Aorta (tissue), 5 donors: ENCODE measurements at regions not wholly inside any gene's neighbourhood (a gene's known extent, or its start where the extent isn't known, plus 50 kb on each side); places are given as distances from the start of the nearest gene placed in this dataset.

ENCODE experiments used
- ATAC-seq: fragments of 200-7000 bp; cut with Tn5 transposase; one replicate; pipeline ENCODE4 v1.9.1; 2022; ENCODE audit warnings: moderate library complexity; ENCODE audit not compliant: low FRiP score
- DNase-seq, 2 donors: peaks; one replicate each; pipeline ENCODE4 v3.0.0-alpha.2; 2020
- H3K27ac ChIP-seq, 2 donors: one replicate each; pipeline ENCODE4 v1.5.1; 2013; ENCODE audit warnings: low read length in 2 of 2, mild to moderate bottlenecking in 2 of 2, moderate library complexity in 2 of 2, control low read depth in 1 of 2, inconsistent platforms in 1 of 2, low read depth in 1 of 2
- H3K27me3 ChIP-seq, 2 donors: one replicate each; pipeline ENCODE4 v1.6.1; 2013; ENCODE audit warnings: control low read depth in 1 of 2, low read length in 1 of 2, mild to moderate bottlenecking in 1 of 2, moderate library complexity in 1 of 2; ENCODE audit not compliant: insufficient read depth in 2 of 2, control insufficient read depth in 1 of 2
- H3K36me3 ChIP-seq, 2 donors: one replicate each; pipeline ENCODE4 v1.6.1; 2013; ENCODE audit warnings: control low read depth in 1 of 2, low read length in 1 of 2, mild to moderate bottlenecking in 1 of 2; ENCODE audit not compliant: insufficient read depth in 2 of 2, control insufficient read depth in 1 of 2
- H3K4me1 ChIP-seq, 2 donors: one replicate each; pipeline ENCODE4 v1.6.1; 2013; ENCODE audit warnings: low read length in 2 of 2, control low read depth in 1 of 2, mild to moderate bottlenecking in 1 of 2, moderate library complexity in 1 of 2; ENCODE audit not compliant: insufficient read depth in 2 of 2, control insufficient read depth in 1 of 2
- H3K4me3 ChIP-seq, 2 donors: one replicate each; pipeline ENCODE4 v1.5.1; 2013; ENCODE audit warnings: low read length in 2 of 2, control low read depth in 1 of 2, mild to moderate bottlenecking in 1 of 2
- H3K9me3 ChIP-seq: one replicate; pipeline ENCODE4 v1.6.1; 2013; ENCODE audit warnings: mild to moderate bottlenecking, low read length; ENCODE audit not compliant: control insufficient read depth
- WGBS, 2 donors: extraction: QIAGEN DNeasy Blood & Tissue Kit; methylation state at CpG; one replicate each; pipeline ENCODE4 v1.1.7; 2013; 5-methylcytosine and 5-hydroxymethylcytosine counted together
- intact Hi-C, 2 donors: fragments of 100-400 bp; cut with DNase I; formaldehyde crosslinking; loops; one replicate each; pipeline versions ENCODE4 v1.14.2 to v1.15.0; 2022
- donor health status: healthy with polysubstance abuse.
- donor health status: Bipolar disorder and iron deficiency.
- donor health status: DM: no; HTN: no; CAD: no.
- donor health status: DM: no; HTN: no; CAD: no.
- donor health status: DM: yes; HTN: yes; CAD: no.

- 55 to 65% methylated on average over 1 of the region's 1 CpG for WGBS, 2 donors
Measured at GRCh38 chr10:111522141-111522540, 445.3 kb downstream of the ADRA2A start.

GRCh38 chr10:111522551-111522950 is 445.7 kb downstream of the ADRA2A start:
- intact Hi-C loops = no loop called here
- H3K4me3 ChIP-seq = no peak overlapping the region
- no peaks in the 10 kb centered on the region for H3K27me3 ChIP-seq
- ATAC-seq (no peak), DNase-seq (no peak)
- 88 to 93% methylated on average over 2 of the region's 2 CpGs for WGBS, 2 donors
- H3K27ac ChIP-seq = no peak overlapping the region
- H3K36me3 ChIP-seq = no peaks in the 10 kb centered on the region
- no peaks in the 10 kb centered on the region for H3K4me1 ChIP-seq
- peaks cover 1% of the 10 kb centered on the region for H3K9me3 ChIP-seq

More at GRCh38 chr10:111522141-111522540, 445.3 kb downstream of the ADRA2A start:
- Histone ChIP-seq H3K4me3 (no peak overlapping the region), H3K27ac (no peak overlapping the region), H3K36me3 (no peaks in the 10 kb centered on the region), H3K27me3 (no peaks in the 10 kb centered on the region), H3K4me1 (no peaks in the 10 kb centered on the region), H3K9me3 (peaks cover 1% of the 10 kb centered on the region)
- DNase-seq (no peak), ATAC-seq (no peak)
- intact Hi-C loops = no loop called here

GRCh38 chr10:111523016-111523415 is 446.2 kb downstream of the ADRA2A start:
- DNase-seq (no peak), ATAC-seq (no peak)
- no peaks in the 10 kb centered on the region for H3K36me3 ChIP-seq
- intact Hi-C loops = no loop called here
- no peaks in the 10 kb centered on the region for H3K27me3 ChIP-seq
- peaks cover 1% of the 10 kb centered on the region for H3K9me3 ChIP-seq
- WGBS, 2 donors = 74 to 82% methylated on average over 2 of the region's 2 CpGs
- no peak overlapping the region for H3K4me3 ChIP-seq
- no peak overlapping the region for H3K27ac ChIP-seq
- H3K4me1 ChIP-seq = no peaks in the 10 kb centered on the region

GRCh38 chr10:111524134-111524533 is 447.3 kb downstream of the ADRA2A start:
- Histone ChIP-seq H3K27ac (no peak overlapping the region), H3K4me3 (no peak overlapping the region), H3K27me3 (no peaks in the 10 kb centered on the region), H3K36me3 (no peaks in the 10 kb centered on the region), H3K4me1 (no peaks in the 10 kb centered on the region), H3K9me3 (peaks cover 1% of the 10 kb centered on the region)
- DNase-seq = no peak
- no peak for ATAC-seq
- intact Hi-C loops = no loop called here
- 67 to 69% methylated on average over 3 of the region's 3 CpGs for WGBS, 2 donors

- H3K27ac ChIP-seq = no peak overlapping the region
- no peak for ATAC-seq
- no peaks in the 10 kb centered on the region for H3K4me1 ChIP-seq
- no peaks in the 10 kb centered on the region for H3K27me3 ChIP-seq
- no peaks in the 10 kb centered on the region for H3K36me3 ChIP-seq
- H3K9me3 ChIP-seq = peaks cover 1% of the 10 kb centered on the region
- DNase-seq = no peak
- intact Hi-C loops = no loop called here
- H3K4me3 ChIP-seq = no peak overlapping the region
Measured at GRCh38 chr10:111525696-111526095, 448.9 kb downstream of the ADRA2A start.

- intact Hi-C loops = no loop called here
- DNase-seq (no peak), ATAC-seq (no peak)
- WGBS, 2 donors = 36 to 48% methylated on average over 2 of the region's 2 CpGs
- Histone ChIP-seq H3K27me3 (no peaks in the 10 kb centered on the region), H3K4me1 (no peaks in the 10 kb centered on the region), H3K36me3 (no peaks in the 10 kb centered on the region), H3K4me3 (no peak overlapping the region), H3K27ac (no peak overlapping the region), H3K9me3 (no peaks in the 10 kb centered on the region)
Measured at GRCh38 chr10:111531690-111532089, 454.9 kb downstream of the ADRA2A start.

GRCh38 chr10:111532139-111532538 is 455.3 kb downstream of the ADRA2A start:
- 63 to 70% methylated on average over 3 of the region's 3 CpGs for WGBS, 2 donors
- no peak overlapping the region for H3K27ac ChIP-seq
- H3K4me3 ChIP-seq = no peak overlapping the region
- H3K27me3 ChIP-seq = no peaks in the 10 kb centered on the region
- intact Hi-C loops = no loop called here
- no peak for ATAC-seq
- H3K9me3 ChIP-seq = no peaks in the 10 kb centered on the region
- H3K36me3 ChIP-seq = no peaks in the 10 kb centered on the region
- no peaks in the 10 kb centered on the region for H3K4me1 ChIP-seq
- DNase-seq = no peak

- intact Hi-C loops = no loop called here
- no peaks in the 10 kb centered on the region for H3K27me3 ChIP-seq
- no peak for ATAC-seq
Measured at GRCh38 chr10:111539246-111539645, 462.4 kb downstream of the ADRA2A start.

GRCh38 chr10:111543854-111544253 is 467.0 kb downstream of the ADRA2A start:
- H3K4me3 ChIP-seq = no peak overlapping the region
- no peak for DNase-seq
- H3K27me3 ChIP-seq = no peaks in the 10 kb centered on the region
- ATAC-seq = no peak
- no peak overlapping the region for H3K27ac ChIP-seq
- H3K9me3 ChIP-seq = no peaks in the 10 kb centered on the region
- H3K36me3 ChIP-seq = no peaks in the 10 kb centered on the region
- no peaks in the 10 kb centered on the region for H3K4me1 ChIP-seq
- WGBS, 2 donors = 65 to 71% methylated on average over 2 of the region's 2 CpGs
- intact Hi-C loops = no loop called here

More at GRCh38 chr10:111539246-111539645, 462.4 kb downstream of the ADRA2A start:
- Histone ChIP-seq H3K27ac (no peak overlapping the region), H3K4me3 (no peak overlapping the region), H3K9me3 (no peaks in the 10 kb centered on the region), H3K4me1 (no peaks in the 10 kb centered on the region), H3K36me3 (no peaks in the 10 kb centered on the region)
- DNase-seq = no peak
- WGBS, 2 donors = 28 to 37% methylated on average over 2 of the region's 2 CpGs
